ENCODE measurements at regions not wholly inside any gene's neighbourhood (a gene's known extent, or its start where the extent isn't known, plus 50 kb on each side); places are given as distances from the start of the nearest gene placed in this dataset.
"Not testable (repeated sequence)": the region's sequence is repeated elsewhere in the genome, so short reads cannot be mapped to it uniquely, and the experiment has no call there.

- CTCF ChIA-PET, result no interaction called here
- POLR2A ChIA-PET, result no interaction called here
These were observed 57.9 kb downstream of the GPR101 start for GRCh38 chrX:136975684-136976470.

GRCh38 chrX:136967966-136968365 lies 65.8 kb downstream of the GPR101 start:
- ChIA-PET POLR2A (no interaction called here), CTCF (no interaction called here)

GRCh38 chrX:136963973-136964372 lies 69.8 kb downstream of the GPR101 start:
- ChIA-PET CTCF (no interaction called here), POLR2A (no interaction called here)

- ChIA-PET CTCF (interaction anchor here (1.6 kb wide), 1 partner anchor 90 kb away, joined by 4 read pairs; no protein-coding TSS in a partner anchor), POLR2A (no interaction called here)
These were observed 72.1 kb downstream of the GPR101 start for GRCh38 chrX:136961594-136962135.

GRCh38 chrX:136954930-136955329 lies 74.4 kb upstream of the RBMX start:
- ChIA-PET CTCF (interaction anchor here (1.1 to 1.5 kb wide), 2 partner anchors 96 to 98 kb away, joined by 4 to 8 read pairs; no protein-coding TSS in a partner anchor), POLR2A (no interaction called here)

GRCh38 chrX:136953867-136954787 lies 73.6 kb upstream of the RBMX start:
- POLR2A ChIA-PET, result no interaction called here
- CTCF ChIA-PET, result interaction anchor here (1.1 to 1.5 kb wide), 2 partner anchors 97 to 98 kb away, joined by 4 to 8 read pairs; no protein-coding TSS in a partner anchor

- CTCF ChIA-PET, result interaction anchor here (0.7 kb wide), 2 partner anchors 68 to 404 kb away, joined by 3 read pairs; no protein-coding TSS in a partner anchor
These were observed 69.7 kb upstream of the RBMX start for GRCh38 chrX:136950211-136950610.

GRCh38 chrX:136941396-136942337 lies 61.1 kb upstream of the RBMX start:
- POLR2A ChIA-PET, result no interaction called here
- CTCF ChIA-PET, result interaction anchor here (1.0 kb wide), 1 partner anchor 111 kb away, joined by 3 read pairs; no protein-coding TSS in a partner anchor

More at GRCh38 chrX:136950211-136950610, 69.7 kb upstream of the RBMX start:
- POLR2A ChIA-PET, result no interaction called here

GRCh38 chrX:136936183-136936549 lies 55.6 kb upstream of the RBMX start:
- POLR2A ChIA-PET, result no interaction called here
- CTCF ChIA-PET, result no interaction called here

- CTCF ChIA-PET, POLR2A ChIA-PET: not testable (repeated sequence)
These were observed 55.1 kb upstream of the RBMX start for GRCh38 chrX:136935533-136936182.

- POLR2A ChIA-PET, result not testable (repeated sequence)
- CTCF ChIA-PET, result interaction anchor here (1.5 kb wide), 1 partner anchor 9 kb away, joined by 4 read pairs; no protein-coding TSS in a partner anchor
These were observed 54.1 kb upstream of the RBMX start for GRCh38 chrX:136934652-136935051.

- ChIA-PET POLR2A (no interaction called here), CTCF (interaction anchor here (1.5 kb wide), 1 partner anchor 8 kb away, joined by 4 read pairs; no protein-coding TSS in a partner anchor)
These were observed 53.2 kb upstream of the RBMX start for GRCh38 chrX:136933611-136934145.

- CTCF ChIA-PET, result no interaction called here
- POLR2A ChIA-PET, result no interaction called here
These were observed 51.1 kb upstream of the RBMX start for GRCh38 chrX:136931661-136932060.
